ENCODE measurements at regions not wholly inside any gene's neighbourhood (a gene's known extent, or its start where the extent isn't known, plus 50 kb on each side); places are given as distances from the start of the nearest gene placed in this dataset.
A peak's percentile ranks its signal among the peaks of the same experiment; 100 is the strongest.

DNA sequence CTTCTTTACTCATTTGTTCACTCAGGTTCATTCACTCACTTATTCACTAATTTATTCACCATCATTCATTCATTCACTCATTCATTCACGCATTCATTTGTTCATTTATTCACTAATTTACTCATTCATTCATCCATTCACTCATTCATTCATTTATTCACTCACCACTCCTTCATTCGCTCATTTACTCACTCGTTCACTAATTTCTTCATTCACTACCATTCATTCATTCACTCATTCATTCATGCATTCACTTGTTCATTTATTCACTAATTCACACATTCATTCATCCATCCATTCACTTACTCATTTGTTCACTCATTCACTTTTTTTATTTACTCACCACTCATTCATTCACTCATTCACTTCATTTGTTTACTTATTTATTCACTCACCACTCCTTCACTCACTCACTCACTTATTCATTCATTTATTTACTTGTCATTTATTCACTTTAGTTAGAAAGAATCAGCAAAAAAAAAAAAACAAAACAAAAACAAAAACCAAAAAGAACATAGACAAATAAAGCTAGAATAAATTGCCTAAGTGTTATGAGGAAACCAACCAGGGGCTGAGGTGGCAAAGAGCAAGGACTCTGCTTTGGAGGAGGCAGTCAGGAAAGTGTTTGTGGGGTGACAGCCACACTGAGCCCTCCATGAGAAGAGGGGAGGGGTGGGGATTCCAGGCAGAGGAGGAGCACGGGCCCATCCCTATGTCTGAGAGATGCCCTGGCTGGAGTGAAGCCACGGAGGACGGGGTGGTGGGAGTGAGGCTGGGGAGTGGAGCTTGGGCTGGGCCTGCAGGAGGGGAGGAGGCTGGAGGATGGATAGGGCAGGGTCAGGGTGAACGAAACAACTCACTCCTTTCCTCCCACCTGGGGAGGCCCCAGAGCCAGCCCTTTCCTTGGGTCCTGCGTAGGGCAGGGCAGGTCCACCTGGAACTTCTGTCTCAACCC lies 129.2 kb upstream of the WNT4 start:
- no peaks in the 10 kb centered on the region for H3K27me3 ChIP-seq (ENCODE audit: control insufficient read depth, insufficient read depth)
- DNase-seq (no peak), ATAC-seq (no peak)
- WGBS, result 71% methylated on average over 8 of the region's 8 CpGs
- no peak overlapping the region for H3K27ac ChIP-seq (ENCODE audit: low read length)
- H3K4me1 ChIP-seq (ENCODE audit: control insufficient read depth, insufficient read depth, low read length), result no peaks in the 10 kb centered on the region
- intact Hi-C loops (cut with DNase I), result loop anchor here (5.0 to 10.0 kb wide), 2 partner anchors 165 to 167 kb away; no protein-coding TSS in a partner anchor
- no peak overlapping the region for H3K4me3 ChIP-seq (ENCODE audit: low read length)
- H3K9me3 ChIP-seq (ENCODE audit: control insufficient read depth, low read length), result no peaks in the 10 kb centered on the region

GRCh38 chr1:22273686-22274681 lies 131.1 kb upstream of the WNT4 start:
- Histone ChIP-seq H3K4me3 (ENCODE audit: low read length) (no peak overlapping the region), H3K27ac (ENCODE audit: low read length) (no peak overlapping the region), H3K4me1 (ENCODE audit: control insufficient read depth, insufficient read depth, low read length) (no peaks in the 10 kb centered on the region), H3K27me3 (ENCODE audit: control insufficient read depth, insufficient read depth) (no peaks in the 10 kb centered on the region), H3K9me3 (ENCODE audit: control insufficient read depth, low read length) (no peaks in the 10 kb centered on the region)
- no peak for DNase-seq
- 79% methylated on average over 8 of the region's 8 CpGs for WGBS
- intact Hi-C loops (cut with DNase I), result loop anchor here (5.0 to 10.0 kb wide), 2 partner anchors 167 to 169 kb away; no protein-coding TSS in a partner anchor
- ATAC-seq, result no peak

- no peak for ATAC-seq
- H3K4me1 ChIP-seq (ENCODE audit: control insufficient read depth, insufficient read depth, low read length), result no peaks in the 10 kb centered on the region
- intact Hi-C loops (cut with DNase I), result loop anchor here in 3 of 4 donors (10.0 kb wide), 1 partner anchor 170 kb away; no protein-coding TSS in a partner anchor
- no peak overlapping the region for H3K4me3 ChIP-seq (ENCODE audit: low read length)
- 73% methylated on average over 3 of the region's 3 CpGs for WGBS
- no peaks in the 10 kb centered on the region for H3K27me3 ChIP-seq (ENCODE audit: control insufficient read depth, insufficient read depth)
- no peaks in the 10 kb centered on the region for H3K9me3 ChIP-seq (ENCODE audit: control insufficient read depth, low read length)
- no peak for DNase-seq
- no peak overlapping the region for H3K27ac ChIP-seq (ENCODE audit: low read length)
These were observed 132.3 kb upstream of the WNT4 start for GRCh38 chr1:22275167-22275566.

GRCh38 chr1:22275626-22276395 lies 132.9 kb upstream of the WNT4 start:
- peak; percentile 70 to 84 for ATAC-seq
- 36% methylated on average over 16 of the region's 16 CpGs for WGBS
- no peaks in the 10 kb centered on the region for H3K9me3 ChIP-seq (ENCODE audit: control insufficient read depth, low read length)
- H3K4me1 ChIP-seq (ENCODE audit: control insufficient read depth, insufficient read depth, low read length), result no peaks in the 10 kb centered on the region
- no peak overlapping the region for H3K4me3 ChIP-seq (ENCODE audit: low read length)
- no peak overlapping the region for H3K27ac ChIP-seq (ENCODE audit: low read length)
- H3K27me3 ChIP-seq (ENCODE audit: control insufficient read depth, insufficient read depth), result no peaks in the 10 kb centered on the region
- intact Hi-C loops (cut with DNase I), result loop anchor here in 3 of 4 donors (10.0 kb wide), 1 partner anchor 171 kb away; no protein-coding TSS in a partner anchor
- peak; percentile 40 to 73 (median 68) for DNase-seq

DNA sequence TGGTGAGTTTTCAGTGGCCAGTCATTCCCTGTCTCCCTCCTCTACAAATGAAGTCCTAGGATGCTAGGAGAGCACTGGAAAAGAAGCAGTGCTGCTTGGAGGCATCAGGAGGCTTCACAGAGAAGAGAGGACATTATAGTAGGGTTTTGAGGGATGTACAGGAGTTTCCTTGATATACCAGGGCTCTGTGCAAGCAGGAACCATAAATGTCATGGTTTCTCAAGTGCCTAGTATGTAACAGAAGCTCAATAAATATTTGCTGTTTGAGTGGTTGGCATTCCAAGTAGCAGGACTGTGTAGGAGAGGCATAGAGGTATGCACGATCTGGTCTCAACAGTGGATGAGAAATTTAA lies 133.5 kb upstream of the WNT4 start:
- no peak for DNase-seq
- H3K9me3 ChIP-seq (ENCODE audit: control insufficient read depth, low read length), result no peaks in the 10 kb centered on the region
- no peak overlapping the region for H3K27ac ChIP-seq (ENCODE audit: low read length)
- no peak overlapping the region for H3K4me3 ChIP-seq (ENCODE audit: low read length)
- intact Hi-C loops (cut with DNase I), result loop anchor here in 3 of 4 donors (10.0 kb wide), 1 partner anchor 172 kb away; no protein-coding TSS in a partner anchor
- no peak for ATAC-seq
- no peaks in the 10 kb centered on the region for H3K27me3 ChIP-seq (ENCODE audit: control insufficient read depth, insufficient read depth)
- H3K4me1 ChIP-seq (ENCODE audit: control insufficient read depth, insufficient read depth, low read length), result no peaks in the 10 kb centered on the region
- 69% methylated on average over 1 of the region's 1 CpG for WGBS

GRCh38 chr1:22277662-22278061 lies 134.8 kb upstream of the WNT4 start:
- Histone ChIP-seq H3K9me3 (ENCODE audit: control insufficient read depth, low read length) (no peaks in the 10 kb centered on the region), H3K27me3 (ENCODE audit: control insufficient read depth, insufficient read depth) (no peaks in the 10 kb centered on the region), H3K27ac (ENCODE audit: low read length) (no peak overlapping the region), H3K4me3 (ENCODE audit: low read length) (no peak overlapping the region), H3K4me1 (ENCODE audit: control insufficient read depth, insufficient read depth, low read length) (no peaks in the 10 kb centered on the region)
- intact Hi-C loops (cut with DNase I), result loop anchor here in 3 of 4 donors (10.0 kb wide), 1 partner anchor 173 kb away; no protein-coding TSS in a partner anchor
- DNase-seq, result no peak
- 74% methylated on average over 10 of the region's 10 CpGs for WGBS
- no peak for ATAC-seq

GRCh38 chr1:22279735-22280134 lies 136.8 kb upstream of the WNT4 start:
- H3K27me3 ChIP-seq (ENCODE audit: control insufficient read depth, insufficient read depth), result no peaks in the 10 kb centered on the region
- no peak for DNase-seq
- H3K4me3 ChIP-seq (ENCODE audit: low read length), result no peak overlapping the region
- WGBS, result 89% methylated on average over 3 of the region's 3 CpGs
- no peak overlapping the region for H3K27ac ChIP-seq (ENCODE audit: low read length)
- no peaks in the 10 kb centered on the region for H3K4me1 ChIP-seq (ENCODE audit: control insufficient read depth, insufficient read depth, low read length)
- no peak for ATAC-seq
- H3K9me3 ChIP-seq (ENCODE audit: control insufficient read depth, low read length), result no peaks in the 10 kb centered on the region
- intact Hi-C loops (cut with DNase I), result loop anchor here in 3 of 4 donors (10.0 kb wide), 1 partner anchor 175 kb away; no protein-coding TSS in a partner anchor

DNA sequence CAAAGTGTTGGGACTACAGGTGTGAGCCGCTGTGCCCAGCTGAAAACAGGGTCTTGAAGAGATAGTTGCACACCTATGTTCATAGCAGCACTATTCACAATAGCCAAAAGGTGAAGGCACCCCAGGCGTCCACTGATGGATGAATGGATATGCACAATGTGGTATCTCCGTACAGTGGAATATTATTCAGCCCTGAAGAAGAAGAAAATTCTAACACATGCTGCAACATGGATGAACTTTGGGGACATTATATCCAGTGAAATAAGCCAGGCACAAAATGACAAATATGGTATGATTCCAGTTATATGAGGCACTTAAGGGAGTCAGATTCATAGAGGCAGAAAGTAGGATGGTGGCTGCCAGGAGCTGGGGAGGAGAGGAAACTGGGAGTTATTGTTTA lies 137.6 kb upstream of the WNT4 start:
- DNase-seq (no peak), ATAC-seq (no peak)
- intact Hi-C loops (cut with DNase I), result no loop called here
- Histone ChIP-seq H3K4me1 (ENCODE audit: control insufficient read depth, insufficient read depth, low read length) (no peaks in the 10 kb centered on the region), H3K27me3 (ENCODE audit: control insufficient read depth, insufficient read depth) (no peaks in the 10 kb centered on the region), H3K27ac (ENCODE audit: low read length) (no peak overlapping the region), H3K4me3 (ENCODE audit: low read length) (no peak overlapping the region), H3K9me3 (ENCODE audit: control insufficient read depth, low read length) (no peaks in the 10 kb centered on the region)
- 89% methylated on average over 3 of the region's 3 CpGs for WGBS

- DNase-seq (no peak), ATAC-seq (no peak)
- Histone ChIP-seq H3K27ac (ENCODE audit: low read length) (no peak overlapping the region), H3K4me3 (ENCODE audit: low read length) (no peak overlapping the region), H3K4me1 (ENCODE audit: control insufficient read depth, insufficient read depth, low read length) (no peaks in the 10 kb centered on the region), H3K9me3 (ENCODE audit: control insufficient read depth, low read length) (no peaks in the 10 kb centered on the region), H3K27me3 (ENCODE audit: control insufficient read depth, insufficient read depth) (no peaks in the 10 kb centered on the region)
- WGBS, result 82% methylated on average over 11 of the region's 11 CpGs
- intact Hi-C loops (cut with DNase I), result no loop called here
These were observed 138.8 kb upstream of the WNT4 start for GRCh38 chr1:22281521-22282363.
